ENCODE measurements at regions not wholly inside any gene's neighbourhood (a gene's known extent, or its start where the extent isn't known, plus 50 kb on each side); places are given as distances from the start of the nearest gene placed in this dataset.
"Not testable (repeated sequence)": the region's sequence is repeated elsewhere in the genome, so short reads cannot be mapped to it uniquely, and the experiment has no call there.

DNA sequence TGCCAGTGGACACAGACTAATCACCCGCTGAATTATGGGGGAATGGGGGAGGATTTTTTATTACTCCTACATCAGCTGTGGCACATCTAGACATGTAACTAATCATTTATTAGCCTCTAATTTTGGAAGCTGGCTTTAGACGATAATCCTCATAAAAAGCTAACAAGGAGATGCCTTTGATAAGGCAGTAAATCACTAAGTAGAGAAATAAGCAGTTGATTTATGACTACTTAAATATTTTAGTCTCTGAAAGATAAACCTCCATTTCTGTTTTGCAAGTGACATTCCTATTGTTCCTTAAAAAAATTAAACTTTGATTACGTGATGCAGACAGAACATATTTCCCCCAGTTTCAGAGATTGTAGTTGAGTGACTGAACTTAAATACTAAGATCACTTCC is 206.4 kb upstream of the CDKN2B start:
- intact Hi-C loops (cut with micrococcal nuclease): no loop called here
- DNase-seq: no peak
- ATAC-seq: no peak

DNA sequence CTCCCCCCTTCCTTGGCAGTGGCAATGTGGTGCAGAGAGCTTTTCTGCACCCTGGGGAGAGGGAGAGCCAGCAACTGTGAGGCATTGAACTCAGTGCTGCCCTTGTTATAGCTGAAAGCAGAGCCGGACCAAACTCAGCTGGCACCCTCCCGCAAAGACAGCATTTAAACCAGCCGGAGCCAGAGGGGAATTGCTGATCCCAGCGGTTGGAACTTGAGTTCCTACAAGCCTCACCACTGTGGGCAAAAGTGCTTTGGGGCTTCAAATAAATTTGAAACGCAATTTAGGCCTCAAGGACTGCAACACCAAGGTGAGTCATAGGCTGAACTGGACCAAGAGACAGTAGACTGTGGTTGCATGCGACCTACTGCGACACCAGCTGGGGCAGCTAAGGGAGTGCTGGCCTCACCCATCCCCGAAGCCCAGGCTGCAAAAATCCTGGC is 207.6 kb upstream of the CDKN2B start:
- intact Hi-C loops (cut with micrococcal nuclease): no loop called here
- no peak for DNase-seq
- no peak for ATAC-seq

DNA sequence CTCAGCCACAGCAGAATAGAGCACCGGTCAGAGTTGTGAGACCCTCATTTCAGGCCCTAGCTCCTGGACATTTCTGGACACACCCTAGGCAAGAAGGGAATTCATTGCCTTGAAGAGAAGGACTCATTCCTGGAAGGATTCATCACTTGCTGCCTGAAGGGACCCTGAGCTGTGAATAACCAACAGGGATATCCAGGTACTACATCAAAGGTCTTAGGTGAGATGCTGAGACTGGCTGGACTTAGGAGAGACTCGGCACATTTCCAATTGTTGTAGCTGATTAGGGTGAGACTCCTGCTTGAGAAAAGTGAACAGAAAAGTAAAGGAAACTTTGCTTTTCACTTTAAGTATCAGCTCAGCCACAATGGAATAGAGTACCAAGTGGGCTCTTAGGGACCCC is 208.1 kb upstream of the CDKN2B start:
- intact Hi-C loops (cut with micrococcal nuclease): no loop called here
- no peak for DNase-seq
- no peak for ATAC-seq

DNA sequence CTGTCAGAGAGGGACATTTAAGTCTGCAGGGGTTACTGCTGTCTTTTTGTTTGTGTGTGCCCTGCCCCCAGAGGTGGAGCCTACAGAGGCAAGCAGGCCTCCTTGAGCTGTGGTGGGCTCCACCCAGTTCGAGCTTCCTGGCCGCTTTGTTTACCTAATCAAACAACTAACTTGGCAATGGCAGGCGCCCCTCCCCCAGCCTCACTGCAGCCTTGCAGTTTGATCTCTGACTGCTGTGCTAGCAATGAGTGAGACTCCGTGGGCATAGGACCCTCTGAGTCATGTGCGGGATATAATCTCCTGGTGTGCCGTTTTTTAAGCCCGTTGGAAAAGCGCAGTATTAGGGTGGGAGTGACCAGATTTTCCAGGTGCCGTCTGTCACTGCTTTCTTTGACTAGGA is 216.8 kb upstream of the CDKN2B start:
- DNase-seq; intact Hi-C loops (cut with micrococcal nuclease); ATAC-seq: not testable (repeated sequence)

DNA sequence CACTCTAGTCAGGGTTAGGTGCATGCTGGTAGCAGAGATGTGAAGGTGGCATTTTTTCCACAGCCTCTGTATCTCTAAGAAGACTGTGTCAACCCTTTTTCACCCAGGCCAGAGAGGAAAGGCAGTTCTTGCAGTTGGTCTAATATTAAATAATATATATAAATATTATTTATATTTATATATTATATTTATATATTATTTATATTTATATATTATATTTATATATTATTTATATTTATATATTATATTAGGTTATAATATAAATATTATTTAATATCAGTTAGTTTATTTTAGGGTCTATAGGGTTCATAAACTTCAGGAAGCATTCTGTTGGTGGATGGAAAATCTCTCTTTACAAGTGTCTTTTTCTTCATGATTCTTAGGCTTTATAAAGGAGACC is 218.6 kb upstream of the DMRTA1 start:
- ATAC-seq (no peak), DNase-seq (no peak)
- intact Hi-C loops (cut with micrococcal nuclease): no loop called here

DNA sequence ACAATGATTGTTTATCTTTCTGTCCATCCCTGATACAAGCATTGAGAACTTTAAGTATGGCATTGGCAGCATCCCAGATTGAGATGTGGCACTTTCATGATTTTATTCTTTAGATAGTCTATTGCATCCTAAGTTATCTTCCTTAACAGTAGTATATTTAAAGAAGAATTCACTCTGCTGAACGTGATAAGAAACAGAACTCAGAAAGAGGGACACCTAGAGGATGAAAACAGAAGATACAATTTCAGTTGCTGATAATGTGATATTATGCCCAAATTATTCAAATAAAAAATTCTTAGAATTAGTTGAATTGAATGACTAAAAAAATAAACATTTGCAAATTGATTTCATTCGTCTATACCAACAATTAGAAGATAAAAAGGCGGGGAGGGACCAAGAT is 218.1 kb upstream of the DMRTA1 start:
- DNase-seq (no peak), ATAC-seq (no peak)
- intact Hi-C loops (cut with micrococcal nuclease): no loop called here

DNA sequence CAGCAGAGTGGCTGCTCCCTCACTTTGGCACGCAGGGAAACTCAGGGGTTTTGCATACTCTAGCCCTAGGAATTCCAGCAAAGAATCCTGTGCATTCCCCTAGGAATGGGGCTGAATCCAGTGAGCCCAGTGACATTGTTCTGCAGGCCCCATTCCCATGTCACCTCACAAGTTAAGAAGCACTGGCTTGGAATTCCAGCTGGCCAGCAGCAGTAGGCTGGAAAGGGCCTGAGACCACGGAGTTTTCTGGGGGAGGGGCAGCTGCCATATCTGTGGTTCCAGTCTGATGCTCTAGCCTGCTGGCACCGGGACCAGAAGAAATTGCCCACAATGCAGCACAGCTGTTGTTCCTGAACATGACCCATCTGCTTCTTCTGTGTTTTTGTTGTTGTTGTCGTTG is 217.6 kb upstream of the DMRTA1 start:
- ATAC-seq: no peak
- no peak for DNase-seq
- intact Hi-C loops (cut with micrococcal nuclease): no loop called here

DNA sequence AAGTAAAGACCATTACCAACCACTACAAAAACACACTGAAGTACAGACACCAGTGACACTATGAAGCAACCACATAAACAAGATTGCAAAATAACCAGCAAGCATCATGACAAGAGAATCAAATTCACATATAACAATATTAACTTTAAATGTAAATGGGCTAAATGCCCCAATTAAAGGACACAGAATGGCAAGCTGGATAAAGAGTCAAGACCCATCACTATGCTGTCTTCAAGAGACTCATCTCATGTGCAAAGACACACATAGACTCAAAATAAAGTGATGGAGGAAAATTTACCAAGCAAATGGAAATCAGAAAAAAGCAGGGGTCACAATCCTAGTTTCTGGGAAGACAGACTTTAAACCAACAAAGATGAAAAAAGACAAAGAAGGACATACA is 215.3 kb upstream of the DMRTA1 start:
- intact Hi-C loops (cut with micrococcal nuclease); ATAC-seq; DNase-seq: not testable (repeated sequence)

DNA sequence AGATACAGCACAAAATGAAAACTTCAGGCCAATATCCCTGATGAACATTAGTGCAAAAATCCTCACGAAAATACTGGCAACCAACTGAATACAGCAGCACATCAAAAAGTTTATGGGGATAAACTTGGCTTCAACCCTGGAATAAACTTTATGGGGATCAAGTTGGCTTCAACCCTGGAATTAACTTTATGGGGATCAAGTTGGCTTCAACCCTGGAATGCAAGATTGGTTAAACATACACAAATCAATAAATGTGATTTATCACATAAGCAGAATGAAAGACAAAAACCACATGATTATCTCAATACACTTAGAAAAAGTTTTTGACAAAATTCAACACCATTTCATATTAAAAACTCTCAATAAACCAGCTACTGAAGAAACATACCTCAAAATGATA is 213.7 kb upstream of the DMRTA1 start:
- no peak for ATAC-seq
- intact Hi-C loops (cut with micrococcal nuclease): no loop called here
- no peak for DNase-seq

DNA sequence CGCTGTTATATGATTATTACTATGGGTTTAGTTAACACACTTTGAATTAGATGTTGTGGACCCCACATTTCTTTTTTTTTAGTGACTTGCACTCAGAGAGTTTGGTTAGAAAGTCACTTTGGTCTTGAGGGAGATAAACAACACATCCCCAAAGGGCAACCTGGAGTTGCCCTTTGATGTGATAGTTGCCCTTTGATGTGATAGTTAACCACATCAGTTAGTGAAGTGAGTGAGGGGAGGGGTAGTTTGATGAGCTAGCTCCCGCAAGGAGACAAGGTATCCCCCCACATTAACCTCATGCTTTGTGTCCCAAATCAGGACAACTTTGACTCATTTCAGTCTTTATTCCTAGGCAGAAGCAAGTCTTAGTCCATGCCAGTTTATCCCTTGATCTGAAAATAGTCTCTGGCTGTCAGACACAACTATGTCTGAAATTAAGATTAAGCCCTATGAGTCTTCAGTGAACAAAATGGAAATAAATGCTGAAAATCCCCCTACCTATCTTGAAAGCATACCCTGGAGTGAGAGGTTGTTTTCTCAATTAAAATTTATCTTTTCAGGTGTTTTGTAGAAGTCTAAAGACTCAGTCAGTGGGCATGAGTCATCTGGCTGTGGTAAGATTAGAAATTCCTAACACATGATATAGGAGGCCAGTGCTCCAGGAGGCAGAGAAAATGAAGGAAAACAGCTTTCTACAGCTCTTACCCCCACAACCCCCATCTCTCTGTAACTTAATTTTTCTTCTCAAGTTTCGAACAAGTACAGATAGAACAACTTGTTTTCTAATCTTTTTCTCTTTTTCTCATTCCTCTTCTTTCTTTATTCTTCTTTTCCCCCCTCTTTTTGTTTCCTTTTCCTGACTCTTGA is 208.9 kb upstream of the DMRTA1 start:
- ATAC-seq (no peak), DNase-seq (no peak)
- intact Hi-C loops (cut with micrococcal nuclease): loop anchor here (5.0 kb wide), 1 partner anchor 425 kb away; no protein-coding TSS in a partner anchor

DNA sequence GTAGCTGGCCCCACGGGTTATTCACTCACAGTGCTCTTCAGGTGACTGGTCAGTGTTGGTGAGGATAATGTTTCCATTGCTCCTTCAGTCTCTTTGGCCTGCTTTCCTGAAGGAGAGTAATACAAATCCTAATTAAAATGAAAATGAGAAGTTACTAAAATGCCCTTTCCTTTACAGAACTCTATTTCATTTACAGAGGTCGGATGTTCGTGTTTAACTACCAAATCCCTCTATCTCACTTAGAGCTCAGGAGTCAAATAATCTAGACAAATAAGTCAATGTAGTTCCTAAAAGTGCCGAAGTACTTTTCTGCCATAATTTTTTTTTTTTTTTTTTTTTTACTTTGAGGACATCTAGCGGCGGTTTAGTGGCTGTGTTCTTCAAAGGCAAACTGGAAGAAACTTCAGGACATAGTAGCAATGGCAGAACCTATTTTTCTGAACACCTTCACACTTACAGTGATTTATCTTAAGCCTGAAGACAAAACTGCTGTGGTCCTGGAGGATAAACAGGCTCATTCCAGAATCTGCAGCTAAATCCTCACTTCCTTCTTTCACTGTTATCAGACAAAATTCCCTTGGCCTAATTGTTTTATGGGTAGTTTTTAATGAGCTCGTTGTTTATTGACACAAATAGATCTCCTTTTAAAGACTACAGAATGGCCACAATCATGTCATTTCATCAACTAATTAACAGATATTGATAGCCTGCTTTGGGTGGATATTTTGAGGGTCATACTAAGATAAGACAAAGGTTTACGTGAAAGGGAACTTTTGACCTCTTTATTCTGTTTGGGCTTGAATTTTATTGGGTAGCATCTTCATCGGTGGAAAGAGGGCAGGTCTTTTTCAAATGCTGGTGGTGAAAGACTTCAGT is 207.6 kb upstream of the DMRTA1 start:
- DNase-seq: no peak
- no peak for ATAC-seq
- intact Hi-C loops (cut with micrococcal nuclease): loop anchor here (5.0 kb wide), 1 partner anchor 427 kb away; no protein-coding TSS in a partner anchor

DNA sequence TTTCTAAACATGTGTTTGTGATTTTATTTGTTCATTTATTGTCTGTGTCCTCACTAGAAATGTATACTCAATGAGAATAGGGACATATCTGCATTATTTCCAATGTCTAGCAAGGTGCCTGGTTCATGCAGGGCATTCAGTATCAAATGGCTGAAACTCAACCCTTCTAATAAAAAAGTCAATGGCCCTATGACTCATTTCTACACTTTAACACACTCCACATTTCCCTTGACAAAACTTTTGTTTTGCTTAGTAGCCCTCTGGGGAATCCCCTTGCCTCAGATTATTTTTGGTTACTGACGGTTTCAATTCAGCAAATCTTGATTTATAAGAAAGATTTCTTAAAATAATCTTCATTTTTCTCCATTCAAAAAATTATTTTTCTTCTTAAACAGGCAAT is 206.0 kb upstream of the DMRTA1 start:
- intact Hi-C loops (cut with micrococcal nuclease): loop anchor here (10.0 kb wide), 1 partner anchor 214 kb away; no protein-coding TSS in a partner anchor
- DNase-seq (no peak), ATAC-seq (no peak)

DNA sequence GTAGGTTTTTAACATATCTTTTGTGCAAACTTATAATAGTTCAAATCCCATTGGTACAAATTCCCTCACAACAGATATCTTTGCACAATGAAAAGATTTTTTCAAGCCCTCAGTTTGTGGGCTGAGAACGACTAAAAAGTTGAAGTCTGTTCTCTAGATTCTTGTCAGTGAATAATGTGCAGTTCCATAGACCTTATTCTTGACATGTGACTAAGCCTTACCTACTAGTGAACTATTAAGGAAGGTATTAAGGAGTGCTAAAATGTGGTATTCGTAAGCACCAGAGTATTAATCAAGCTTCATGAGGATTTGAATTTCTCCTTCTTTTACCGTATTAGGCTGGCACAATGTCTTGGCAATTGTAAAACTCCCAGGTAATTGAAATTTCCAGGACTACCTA is 205.6 kb upstream of the DMRTA1 start:
- intact Hi-C loops (cut with micrococcal nuclease): loop anchor here (10.0 kb wide), 1 partner anchor 214 kb away; no protein-coding TSS in a partner anchor
- ATAC-seq: no peak
- DNase-seq: no peak

DNA sequence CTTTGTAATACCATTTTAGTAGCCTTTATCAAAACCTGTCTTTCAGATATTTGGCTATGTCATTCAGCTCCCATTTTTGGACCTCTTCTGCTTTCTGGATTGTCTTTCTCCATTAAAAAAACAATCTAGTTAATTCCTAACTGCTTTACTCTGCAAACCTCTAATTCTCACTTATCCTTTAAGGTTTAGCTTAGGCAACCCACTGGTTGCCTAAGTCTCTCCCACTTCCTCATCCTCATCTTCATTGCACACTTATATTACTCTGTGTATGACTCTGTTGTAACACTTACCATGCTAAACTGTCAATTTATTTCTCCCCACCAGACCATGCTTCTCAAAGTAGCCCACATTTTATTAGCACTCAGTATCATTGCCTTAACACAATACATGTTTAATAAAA is 205.0 kb upstream of the DMRTA1 start:
- no peak for DNase-seq
- ATAC-seq: no peak

DNA sequence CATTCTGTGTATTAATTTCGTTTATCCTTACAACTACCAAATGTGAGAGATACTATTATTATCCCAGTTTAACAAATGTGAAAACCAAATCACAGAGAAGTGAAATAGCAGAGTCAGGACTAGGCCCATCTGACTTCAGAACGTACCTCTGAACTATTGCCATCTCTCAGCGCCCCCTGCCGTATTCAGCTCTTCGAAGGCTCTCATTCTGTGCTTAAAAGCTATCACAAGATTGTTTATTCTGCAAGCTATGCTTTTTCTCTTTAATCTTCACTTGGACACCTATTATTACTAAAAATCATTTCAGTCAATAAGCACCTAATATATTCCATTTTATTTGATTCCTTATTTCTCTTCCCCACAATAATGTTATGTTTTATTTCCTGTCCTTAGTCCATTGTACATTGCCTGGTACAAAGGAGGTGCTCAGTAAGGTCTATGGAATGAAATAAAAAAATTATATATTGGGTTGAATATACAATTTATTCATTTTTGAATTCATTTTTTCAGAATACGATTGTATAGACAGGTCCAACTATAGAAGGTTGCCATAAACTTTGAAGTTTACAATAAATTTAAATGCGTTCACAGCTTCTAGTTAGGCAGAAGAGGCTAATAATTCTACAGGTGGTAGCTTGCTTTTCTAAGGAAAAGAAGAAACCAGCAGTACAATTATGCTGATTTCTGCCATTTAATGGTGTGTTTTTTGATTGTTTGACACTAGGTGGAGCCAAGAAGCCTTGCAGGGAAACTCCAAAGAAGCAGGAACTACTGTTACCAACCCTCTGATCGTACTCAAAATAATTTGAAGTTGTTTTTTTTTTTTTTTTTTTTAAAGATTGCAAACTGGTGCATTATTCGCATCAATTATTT is 202.2 kb upstream of the DMRTA1 start:
- ATAC-seq (no peak), DNase-seq (no peak)
- intact Hi-C loops (cut with micrococcal nuclease): loop anchor here (10.0 kb wide), 1 partner anchor 210 kb away; no protein-coding TSS in a partner anchor

More for the DNA sequence above, 205.0 kb upstream of the DMRTA1 start:
- intact Hi-C loops (cut with micrococcal nuclease): loop anchor here (10.0 kb wide), 1 partner anchor 213 kb away; no protein-coding TSS in a partner anchor

DNA sequence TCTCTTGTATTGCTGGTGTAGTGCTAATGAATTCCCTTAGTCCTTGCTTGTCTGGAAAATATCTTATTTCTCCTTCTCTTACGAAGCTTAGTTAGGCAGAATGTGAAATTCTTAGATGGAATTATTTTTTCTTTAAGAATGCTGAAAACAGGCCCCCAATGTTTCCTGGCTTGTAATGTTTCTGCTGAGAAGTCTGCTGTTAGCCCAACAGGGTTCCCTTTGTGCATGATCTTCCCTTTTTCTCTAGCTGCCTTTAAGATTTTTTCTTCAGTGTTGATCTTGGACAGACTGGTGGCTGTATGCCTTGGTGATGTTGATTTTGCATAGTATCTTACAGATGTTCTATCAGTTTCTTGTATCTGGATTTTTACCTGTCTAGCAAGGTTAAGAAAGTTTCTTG is 191.3 kb upstream of the DMRTA1 start:
- ATAC-seq: no peak
- no peak for DNase-seq
- intact Hi-C loops (cut with micrococcal nuclease): no loop called here

DNA sequence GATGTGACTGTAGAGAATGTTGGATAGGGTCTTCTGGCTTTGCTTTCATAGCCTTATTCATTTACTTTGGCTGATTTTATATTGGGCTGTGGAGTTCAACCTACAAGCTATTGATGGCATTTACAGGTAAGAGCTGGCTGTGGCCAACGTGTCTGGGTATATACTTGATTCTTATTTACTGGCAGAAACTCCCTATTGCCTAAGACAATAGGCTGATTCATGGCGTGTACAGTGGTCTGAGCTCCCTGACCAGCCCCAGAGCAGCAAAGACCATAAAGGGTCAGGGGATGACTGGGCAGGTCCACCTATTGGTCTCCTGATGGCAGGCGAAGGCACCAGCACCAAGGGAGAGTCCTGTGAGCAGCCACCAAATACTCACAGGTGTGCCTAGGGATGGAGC is 190.2 kb upstream of the DMRTA1 start:
- DNase-seq: no peak
- intact Hi-C loops (cut with micrococcal nuclease): no loop called here

DNA sequence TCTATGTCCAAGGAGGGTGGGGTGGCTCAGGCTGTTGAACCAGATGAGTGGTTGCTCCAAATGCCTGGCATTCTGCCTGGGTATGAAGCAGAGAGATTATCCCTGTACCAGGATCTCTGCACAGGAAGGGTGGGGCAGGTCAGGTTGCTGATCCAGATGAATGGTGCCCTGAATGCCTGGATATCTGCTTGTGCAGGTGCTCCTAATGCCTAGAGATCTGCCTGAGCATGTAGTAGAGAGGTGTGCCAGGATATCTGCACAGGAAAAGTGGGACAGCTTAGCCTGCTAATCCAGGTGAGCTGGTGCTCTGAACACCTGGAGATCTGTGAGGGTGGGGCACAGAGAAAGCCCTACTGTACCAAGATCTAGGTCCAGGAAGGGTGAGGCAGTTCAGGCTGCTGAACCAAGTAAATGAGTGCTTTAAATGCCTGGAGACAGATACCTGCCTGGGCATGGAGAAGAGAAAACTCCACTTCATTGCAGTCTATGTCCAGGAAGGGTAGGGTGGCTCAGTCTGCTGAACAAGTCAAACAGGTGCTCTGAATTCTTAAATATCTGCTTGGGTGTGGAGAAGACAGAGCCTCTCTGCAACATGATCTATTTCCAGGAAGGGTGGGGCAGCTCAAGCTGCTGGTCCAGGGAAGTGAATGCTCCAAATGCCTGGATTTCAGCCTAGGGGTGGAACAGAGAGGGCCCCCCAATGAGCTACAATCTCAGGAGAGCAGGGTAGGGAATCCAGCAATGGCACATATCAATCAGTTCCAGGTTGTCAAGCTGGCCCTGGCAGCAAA is 189.4 kb upstream of the DMRTA1 start:
- intact Hi-C loops (cut with micrococcal nuclease): no loop called here
- no peak for DNase-seq
- no peak for ATAC-seq

More for the DNA sequence above, 190.2 kb upstream of the DMRTA1 start:
- no peak for ATAC-seq
